ENCODE measurements at regions not wholly inside any gene's neighbourhood (a gene's known extent, or its start where the extent isn't known, plus 50 kb on each side); places are given as distances from the start of the nearest gene placed in this dataset.

- no peaks in the 10 kb centered on the region for H3K36me3 ChIP-seq
- no peak for DNase-seq
- H3K27ac ChIP-seq: no peak overlapping the region
- intact Hi-C loops (cut with DNase I; ENCODE audit: low total_unique reads): no loop called here
- no peaks in the 10 kb centered on the region for H3K9me3 ChIP-seq
- no peak for TF ChIP-seq CTCF (IDR thresholded peaks at IDR 0.05)
- no peak for TF ChIP-seq POLR2A (IDR thresholded peaks at IDR 0.05)
- H3K4me3 ChIP-seq: no peak overlapping the region
- H3K4me1 ChIP-seq: no peaks in the 10 kb centered on the region
- no peaks in the 10 kb centered on the region for H3K27me3 ChIP-seq
These were observed 131.1 kb upstream of the ZNF462 start for GRCh38 chr9:106731910-106732309.

GRCh38 chr9:106733828-106734380 lies 129.1 kb upstream of the ZNF462 start:
- Histone ChIP-seq H3K4me1 (no peaks in the 10 kb centered on the region), H3K4me3 (no peak overlapping the region), H3K9me3 (no peaks in the 10 kb centered on the region), H3K36me3 (no peaks in the 10 kb centered on the region), H3K27me3 (no peaks in the 10 kb centered on the region), H3K27ac (no peak overlapping the region)
- intact Hi-C loops (cut with DNase I; ENCODE audit: low total_unique reads): no loop called here
- no peak for DNase-seq
- TF ChIP-seq CTCF (IDR thresholded peaks at IDR 0.05) (no peak), POLR2A (IDR thresholded peaks at IDR 0.05) (no peak)

- no peaks in the 10 kb centered on the region for H3K27me3 ChIP-seq
These were observed 125.5 kb upstream of the ZNF462 start for GRCh38 chr9:106737516-106737915.

GRCh38 chr9:106738109-106738508 lies 124.9 kb upstream of the ZNF462 start:
- DNase-seq: no peak
- H3K27ac ChIP-seq: no peak overlapping the region
- intact Hi-C loops (cut with DNase I; ENCODE audit: low total_unique reads): no loop called here
- no peak overlapping the region for H3K4me3 ChIP-seq
- no peaks in the 10 kb centered on the region for H3K4me1 ChIP-seq
- H3K27me3 ChIP-seq: no peaks in the 10 kb centered on the region
- TF ChIP-seq POLR2A (IDR thresholded peaks at IDR 0.05): no peak
- no peak for TF ChIP-seq CTCF (IDR thresholded peaks at IDR 0.05)
- H3K9me3 ChIP-seq: no peaks in the 10 kb centered on the region
- H3K36me3 ChIP-seq: no peaks in the 10 kb centered on the region

More at GRCh38 chr9:106737516-106737915, 125.5 kb upstream of the ZNF462 start:
- no peaks in the 10 kb centered on the region for H3K9me3 ChIP-seq
- no peak overlapping the region for H3K27ac ChIP-seq
- no peaks in the 10 kb centered on the region for H3K4me1 ChIP-seq
- intact Hi-C loops (cut with DNase I; ENCODE audit: low total_unique reads): no loop called here
- H3K36me3 ChIP-seq: no peaks in the 10 kb centered on the region
- no peak overlapping the region for H3K4me3 ChIP-seq
- TF ChIP-seq POLR2A (IDR thresholded peaks at IDR 0.05) (no peak), CTCF (IDR thresholded peaks at IDR 0.05) (no peak)
- DNase-seq: no peak

- no peaks in the 10 kb centered on the region for H3K9me3 ChIP-seq
- no peak overlapping the region for H3K4me3 ChIP-seq
- H3K27ac ChIP-seq: no peak overlapping the region
- no peak for DNase-seq
- intact Hi-C loops (cut with DNase I; ENCODE audit: low total_unique reads): no loop called here
- H3K27me3 ChIP-seq: no peaks in the 10 kb centered on the region
- no peaks in the 10 kb centered on the region for H3K4me1 ChIP-seq
- no peak for TF ChIP-seq CTCF (IDR thresholded peaks at IDR 0.05)
- no peak for TF ChIP-seq POLR2A (IDR thresholded peaks at IDR 0.05)
- H3K36me3 ChIP-seq: no peaks in the 10 kb centered on the region
These were observed 117.5 kb upstream of the ZNF462 start for GRCh38 chr9:106745457-106745856.

Data from uterus (tissue), 3 donors.